NCI-H2196 (cell line): ENCODE measurements at regions not wholly inside any gene's neighbourhood (a gene's known extent, or its start where the extent isn't known, plus 50 kb on each side); places are given as distances from the start of the nearest gene placed in this dataset.

Experiments used
- DNase-seq: peaks from one replicate; lab custom pipeline; 2025; ENCODE audit not compliant: unreplicated experiment; lab: John Stamatoyannopoulos, UW

DNA sequence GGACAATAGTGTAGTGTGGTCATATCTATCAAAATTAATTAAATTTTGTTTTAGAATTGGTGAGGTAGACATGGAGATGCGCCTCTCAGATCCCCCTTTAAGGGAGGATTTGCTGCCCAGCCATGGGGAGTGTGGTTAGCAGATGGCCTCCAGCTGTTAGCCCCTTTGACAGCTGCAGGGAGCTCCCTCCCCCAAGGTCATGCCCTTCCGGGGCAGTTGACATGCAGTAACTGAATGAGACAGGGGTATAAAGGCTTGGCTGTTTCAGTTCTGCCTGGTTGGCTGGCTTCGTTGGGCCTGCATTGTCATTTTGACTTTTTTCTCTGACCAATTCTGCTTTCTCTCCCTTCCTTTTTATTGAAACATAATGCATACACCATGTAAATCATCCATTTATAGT lies 291.5 kb upstream of the SRRM4 start:
- DNase-seq, result no peak

DNA sequence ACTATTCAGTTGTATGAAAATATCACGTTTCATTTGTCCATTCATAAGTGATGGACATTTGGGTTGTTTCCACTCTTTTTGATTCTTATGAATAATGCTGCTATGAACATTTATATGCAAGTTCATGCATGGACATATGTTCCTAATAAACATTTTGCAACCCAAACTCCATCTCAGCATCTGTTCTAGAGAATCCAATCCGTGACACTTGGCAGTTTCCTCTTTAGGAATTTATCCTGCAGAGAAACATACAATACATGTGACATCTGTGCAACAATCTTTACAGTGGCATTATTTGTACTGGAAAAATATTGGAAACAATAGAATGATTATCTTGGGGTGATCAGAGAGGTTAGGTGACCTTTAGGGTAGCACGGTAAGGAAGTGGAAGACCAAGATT lies 290.8 kb upstream of the SRRM4 start:
- DNase-seq, result no peak

- DNase-seq, result no peak
These were observed 287.1 kb upstream of the SRRM4 start for GRCh38 chr12:118694128-118694775.

- DNase-seq, result no peak
These were observed 276.7 kb upstream of the SRRM4 start for GRCh38 chr12:118704527-118705241.

DNA sequence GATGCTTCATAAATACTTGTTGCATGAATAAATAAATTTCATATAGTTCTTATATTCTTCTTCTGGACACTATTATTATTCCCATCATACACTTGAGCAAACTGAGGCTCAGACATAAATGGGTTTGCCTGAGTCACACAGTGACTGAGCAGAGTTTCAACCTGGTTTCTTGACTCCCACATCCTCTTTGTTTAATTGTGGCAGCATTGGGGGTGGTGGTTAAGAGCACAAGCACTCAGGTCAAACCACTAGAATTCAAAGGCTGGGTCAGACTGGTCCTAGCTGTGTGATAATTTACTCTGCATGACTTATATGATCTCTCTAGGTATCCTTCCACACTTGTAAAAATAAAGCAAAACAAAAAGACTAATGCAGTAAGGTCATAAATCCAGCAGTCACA lies 274.9 kb upstream of the SRRM4 start:
- no peak for DNase-seq

GRCh38 chr12:118709946-118710345 lies 271.4 kb upstream of the SRRM4 start:
- no peak for DNase-seq

- no peak for DNase-seq
These were observed 270.2 kb upstream of the SRRM4 start for GRCh38 chr12:118711185-118711584.

- peak; percentile 58 for DNase-seq
These were observed 267.3 kb upstream of the SRRM4 start for GRCh38 chr12:118714051-118714460.

DNA sequence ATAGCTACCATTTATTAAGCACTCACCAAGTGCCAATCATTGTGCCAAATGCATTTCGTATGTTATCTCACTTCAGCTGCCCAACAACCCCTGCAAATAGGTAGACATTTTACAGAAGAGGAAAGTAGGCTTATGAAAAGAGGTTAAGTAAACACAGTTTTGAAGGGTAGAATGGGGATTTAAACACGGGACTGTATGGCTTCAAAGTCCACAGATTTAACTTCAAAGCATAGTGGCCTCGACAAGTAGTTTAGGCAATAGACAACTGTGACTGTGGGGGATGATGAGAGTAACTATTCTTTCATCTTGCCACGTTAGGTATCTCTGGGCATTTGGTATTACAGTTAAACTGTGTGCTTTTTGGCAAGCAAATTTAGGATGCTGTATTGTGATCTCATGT lies 266.8 kb upstream of the SRRM4 start:
- DNase-seq, result no peak

- no peak for DNase-seq
These were observed 265.7 kb upstream of the SRRM4 start for GRCh38 chr12:118715647-118716046.

- no peak for DNase-seq
These were observed 254.0 kb upstream of the SRRM4 start for GRCh38 chr12:118727196-118727978.

- DNase-seq, result no peak
These were observed 253.4 kb upstream of the SRRM4 start for GRCh38 chr12:118727979-118728366.

DNA sequence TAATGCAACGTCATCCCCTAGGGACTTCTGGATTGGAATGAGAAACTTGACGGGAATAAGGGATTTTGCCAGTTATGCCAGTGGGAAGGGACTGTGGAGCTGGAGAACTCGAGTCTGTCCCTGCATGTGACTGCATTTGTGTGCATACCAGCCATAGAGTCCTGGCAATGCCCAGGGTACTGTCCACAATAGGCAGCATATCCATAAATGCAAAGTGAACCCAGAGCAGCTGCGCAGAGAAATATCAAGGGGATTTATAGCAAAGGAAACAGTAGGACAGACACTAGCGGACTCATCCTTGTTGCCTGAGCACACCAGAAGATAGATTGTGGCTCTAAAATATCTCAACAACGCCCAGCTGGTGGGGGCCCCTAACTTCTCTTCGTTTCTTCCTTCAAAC lies 247.1 kb upstream of the SRRM4 start:
- no peak for DNase-seq

GRCh38 chr12:118737985-118738540 lies 243.3 kb upstream of the SRRM4 start:
- no peak for DNase-seq

- no peak for DNase-seq
These were observed 240.1 kb upstream of the SRRM4 start for GRCh38 chr12:118741194-118741593.

GRCh38 chr12:118742431-118742830 lies 238.9 kb upstream of the SRRM4 start:
- no peak for DNase-seq

DNA sequence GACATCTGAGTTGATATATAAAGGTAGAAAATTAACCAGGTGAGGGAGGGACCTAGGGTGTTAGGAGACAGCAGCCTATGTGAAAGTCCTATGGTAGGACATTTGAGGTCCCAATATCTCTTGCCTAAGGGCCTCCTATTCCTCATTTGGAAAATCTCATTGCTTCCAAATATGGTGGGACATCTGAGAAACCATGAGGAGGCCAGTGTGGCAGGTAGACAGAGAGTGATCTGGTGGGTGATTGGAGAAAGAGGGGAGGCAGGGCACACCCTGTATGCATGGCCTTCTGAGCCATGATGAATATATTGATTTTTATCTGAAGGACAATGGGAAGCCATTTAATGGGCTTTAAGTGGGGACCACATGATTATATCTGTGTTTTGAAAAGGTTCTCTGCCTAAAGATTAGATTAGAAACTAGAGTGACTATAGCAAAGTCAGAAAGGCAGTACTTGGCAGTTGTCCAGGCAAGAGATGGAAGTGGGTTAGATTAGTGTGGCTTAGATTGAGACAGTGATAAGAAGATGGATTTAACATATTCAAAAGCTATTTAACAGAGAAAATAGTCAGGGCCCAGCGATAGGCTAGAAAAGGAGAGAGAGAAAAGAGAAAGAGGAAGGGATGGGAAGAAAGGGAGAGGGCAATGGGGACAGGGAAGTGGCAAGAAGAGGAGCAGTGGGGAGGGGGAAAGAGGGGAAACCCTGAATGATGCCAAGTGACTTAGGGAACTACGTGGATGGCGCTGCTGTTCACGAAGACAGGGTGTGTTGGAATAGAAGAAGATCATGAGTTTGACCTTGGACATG lies 237.2 kb upstream of the SRRM4 start:
- DNase-seq, result no peak

- no peak for DNase-seq
These were observed 235.2 kb upstream of the SRRM4 start for GRCh38 chr12:118746176-118746575.

DNA sequence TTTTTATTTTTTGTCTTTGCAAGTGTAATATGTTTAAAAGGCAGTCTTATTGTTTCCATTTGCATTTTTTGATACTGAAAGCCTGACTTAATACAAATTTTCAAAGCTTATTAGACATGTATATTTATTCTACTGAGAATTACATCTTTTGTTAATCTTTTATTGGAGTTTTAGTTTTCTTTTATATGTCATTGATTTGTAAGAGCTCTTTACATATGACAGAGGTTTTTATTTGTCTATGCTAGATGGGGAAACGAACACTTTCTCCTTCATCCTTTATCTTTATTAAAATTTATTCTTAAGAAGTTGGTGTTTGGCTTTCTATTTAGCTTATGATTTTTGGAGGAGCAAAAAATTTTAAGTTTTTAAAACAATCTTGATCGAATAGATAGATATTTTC lies 234.4 kb upstream of the SRRM4 start:
- DNase-seq, result no peak

DNA sequence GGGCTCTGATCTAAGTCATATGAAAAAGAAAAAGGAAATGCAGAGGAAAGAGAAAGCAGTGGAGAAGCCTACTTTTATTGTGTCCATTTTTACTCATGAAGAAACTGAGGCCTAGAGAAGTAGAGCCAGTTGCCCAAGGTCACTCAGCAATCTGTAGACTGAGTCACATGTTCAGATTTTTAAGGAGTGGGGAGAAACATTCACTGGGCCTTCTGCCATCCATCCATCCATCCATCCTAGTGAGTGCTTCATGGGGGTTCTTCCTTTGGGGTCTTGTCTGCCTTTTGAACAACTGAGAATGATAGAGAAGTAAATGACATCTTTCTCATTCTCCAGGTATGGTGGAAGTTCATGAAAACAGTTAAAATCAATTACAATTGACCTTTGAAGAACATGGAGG lies 233.6 kb upstream of the SRRM4 start:
- no peak for DNase-seq
